B cell (primary cell): ENCODE measurements at regions not wholly inside any gene's neighbourhood (a gene's known extent, or its start where the extent isn't known, plus 50 kb on each side); places are given as distances from the start of the nearest gene placed in this dataset.

Experiments
- ATAC-seq: fragments of 200-7000 bp; cut with Tn5 transposase; one replicate; pipeline ENCODE4 v1.10.0; 2021; ENCODE audit warnings: low read depth, mild to moderate bottlenecking, moderate number of reproducible peaks, moderate library complexity
- CTCF ChIA-PET: fragments of 350-600 bp; sonication (Branson Sonifier 250); formaldehyde crosslinking; loops from one replicate; lab custom pipeline; 2021; ENCODE audit warnings: antibody characterized with exemption, inconsistent platforms; lab: Charles Lee
- POLR2A ChIA-PET: fragments of 350-600 bp; sonication (Branson Sonifier 250); formaldehyde crosslinking; loops from one replicate; lab custom pipeline; 2021; ENCODE audit warnings: antibody characterized with exemption; lab: Charles Lee
- DNase-seq: peaks from one replicate; pipeline ENCODE4 v3.0.0; 2013
- H2AFZ ChIP-seq: 2 replicates; pipeline ENCODE4 v1.6.1; 2012; ENCODE audit warnings: mild to moderate bottlenecking, low read depth, low read length; ENCODE audit not compliant: insufficient read depth, poor library complexity, severe bottlenecking
- H3K27ac ChIP-seq, 2 donors: 1 replicate in 1 of 2; 2 replicates in 1 of 2; pipeline ENCODE4 v1.5.1; 2012 to 2013; ENCODE audit warnings: low read length in 2 of 2, mild to moderate bottlenecking in 2 of 2, moderate library complexity in 1 of 2
- H3K27me3 ChIP-seq, 4 experiments: fragments of 200-600 bp in 1 of 4; sonication (generic) in 1 of 4; replicated peaks in 1 of 4; 1 replicate in 2 of 4; 2 replicates in 2 of 4; pipeline versions ENCODE4 v1.6.1 to v1.7.0; 2013 to 2016; ENCODE audit warnings: low read length in 3 of 4, mild to moderate bottlenecking in 2 of 4, mixed read lengths in 1 of 4, moderate library complexity in 1 of 4; ENCODE audit not compliant: insufficient read depth in 4 of 4, control insufficient read depth in 3 of 4; ENCODE audit errors: control extremely low read depth in 1 of 4
- H3K36me3 ChIP-seq, 2 experiments: replicated peaks in 1 of 2; 1 replicate in 1 of 2; 2 replicates in 1 of 2; pipeline versions ENCODE4 v1.6.1 to v1.7.1; 2013; ENCODE audit warnings: low read length in 1 of 2; ENCODE audit not compliant: insufficient read depth in 2 of 2, control insufficient read depth in 1 of 2; ENCODE audit errors: control extremely low read depth in 1 of 2, extremely low read depth in 1 of 2
- H3K4me1 ChIP-seq, 2 donors: fragments of 200-600 bp in 1 of 2; sonication (generic) in 1 of 2; 1 replicate in 1 of 2; 2 replicates in 1 of 2; pipeline versions ENCODE4 v1.5.1 to v1.6.1; 2013 to 2017; ENCODE audit warnings: low read length in 2 of 2; ENCODE audit not compliant: control insufficient read depth in 2 of 2, insufficient read depth in 2 of 2
- H3K4me2 ChIP-seq: replicated peaks from 2 replicates; pipeline ENCODE3; 2012; ENCODE audit warnings: mild to moderate bottlenecking, low read depth, low read length; ENCODE audit not compliant: poor library complexity, severe bottlenecking
- H3K4me3 ChIP-seq, 5 experiments: fragments of 200-600 bp in 1 of 5; sonication (generic) in 1 of 5; 1 replicate in 3 of 5; 2 replicates in 2 of 5; pipeline versions ENCODE4 v1.5.1 to v1.7.0; 2011 to 2016; ENCODE audit warnings: low read length in 4 of 5, mild to moderate bottlenecking in 4 of 5, low read depth in 2 of 5, control low read depth in 1 of 5, moderate library complexity in 1 of 5; ENCODE audit not compliant: insufficient read depth in 1 of 5; ENCODE audit errors: control extremely low read depth in 1 of 5, extremely low read depth in 1 of 5
- H3K79me2 ChIP-seq: fragments of 200-600 bp; sonication (generic); one replicate; pipeline ENCODE4 v1.6.0; 2016; ENCODE audit warnings: low read length; ENCODE audit not compliant: control insufficient read depth, insufficient read depth
- H3K9ac ChIP-seq: fragments of 200-600 bp; sonication (generic); 2 replicates; pipeline ENCODE4 v1.6.1; 2017; ENCODE audit warnings: mild to moderate bottlenecking, low read length, moderate library complexity
- H3K9me3 ChIP-seq, 3 donors: one replicate each; pipeline versions ENCODE4 v1.6.1 to v1.7.1; 2013; ENCODE audit warnings: low read length in 2 of 3; ENCODE audit not compliant: control insufficient read depth in 2 of 3, insufficient read depth in 1 of 3; ENCODE audit errors: control extremely low read depth in 1 of 3
- H4K20me1 ChIP-seq: 2 replicates; pipeline ENCODE4 v1.6.0; 2012; ENCODE audit warnings: mild to moderate bottlenecking, low read length; ENCODE audit not compliant: insufficient read depth, control insufficient read depth, poor library complexity, severe bottlenecking
- H3K27ac Mint-ChIP-seq: one replicate; pipeline ENCODE4 v1.8.0; 2021; ENCODE audit warnings: mixed read lengths
- H3K27me3 Mint-ChIP-seq: one replicate; pipeline ENCODE4 v1.8.0; 2021; ENCODE audit warnings: mixed read lengths
- H3K4me1 Mint-ChIP-seq: one replicate; pipeline ENCODE4 v1.8.0; 2021; ENCODE audit warnings: mixed read lengths
- H3K4me3 Mint-ChIP-seq: one replicate; pipeline ENCODE4 v1.8.0; 2021; ENCODE audit warnings: mixed read lengths
- H3K9me3 Mint-ChIP-seq: one replicate; pipeline ENCODE4 v1.8.0; 2022; ENCODE audit warnings: mixed read lengths; ENCODE audit not compliant: insufficient read depth
- EZH2 ChIP-seq: IDR thresholded peaks from 2 replicates; pipeline ENCODE4 v1.6.1; 2012; ENCODE audit warnings: borderline replicate concordance, low read depth, mild to moderate bottlenecking, moderate library complexity, low read length; ENCODE audit not compliant: insufficient read depth, poor library complexity, severe bottlenecking
- WGBS: methylation state at CpG from one replicate; pipeline ENCODE4 v1.1.5; 2013; ENCODE audit warnings: missing lambda C conversion rate; ENCODE audit not compliant: insufficient coverage; 5-methylcytosine and 5-hydroxymethylcytosine counted together
- intact Hi-C: fragments of 100-400 bp; cut with micrococcal nuclease; formaldehyde crosslinking; loops from one replicate; pipeline ENCODE4 v1.10.0; 2022
- TF ChIP-seq, protein P1 (sequence below): fragments of 200-600 bp; IDR thresholded peaks from one replicate; pipeline ENCODE4 v1.8.0; 2022; ENCODE audit warnings: antibody characterized with exemption, mild to moderate bottlenecking

DNA sequence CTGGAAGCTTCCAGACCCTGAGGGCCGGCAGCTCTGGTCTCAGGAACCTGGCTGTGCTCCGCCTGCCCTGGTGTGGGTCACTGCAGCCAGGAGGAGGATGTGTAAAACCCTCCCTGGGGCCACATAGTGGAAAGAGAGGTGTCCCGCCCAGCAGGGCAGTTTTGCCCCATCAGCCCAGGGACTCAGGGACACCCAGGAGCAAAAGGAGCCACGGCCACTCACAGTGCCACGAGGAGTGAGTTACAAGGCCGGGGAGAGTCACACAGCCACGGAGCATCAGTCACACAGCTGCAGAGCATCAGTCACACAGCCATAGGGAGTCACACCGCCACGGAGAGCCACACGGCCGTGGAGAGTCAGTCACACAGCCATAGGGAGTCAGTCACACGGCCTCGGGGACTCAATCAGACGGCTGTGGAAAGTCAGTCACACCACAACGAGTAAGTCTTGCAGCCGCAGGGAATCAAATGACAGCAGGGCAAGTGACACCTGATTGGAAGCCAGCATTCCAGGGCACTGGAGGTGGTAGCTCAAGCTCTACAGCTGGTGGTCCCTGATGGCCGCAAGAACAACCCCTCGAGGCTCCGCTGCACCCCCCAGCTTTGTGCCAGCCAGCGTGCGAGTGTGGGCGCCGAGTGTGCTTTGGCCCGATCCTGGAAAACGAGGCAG, 60.9 kb downstream of the DLL1 start:
- 90% methylated on average over 25 of the region's 25 CpGs for WGBS
- intact Hi-C loops: no loop called here
- no peaks in the 10 kb centered on the region for H3K27me3 ChIP-seq
- ChIA-PET POLR2A (no interaction called here), CTCF (no interaction called here)
- no peak overlapping the region for H2AFZ ChIP-seq
- H3K4me1 ChIP-seq: no peaks in the 10 kb centered on the region
- no peaks in the 10 kb centered on the region for H3K9me3 Mint-ChIP-seq
- TF ChIP-seq, protein P1, sequence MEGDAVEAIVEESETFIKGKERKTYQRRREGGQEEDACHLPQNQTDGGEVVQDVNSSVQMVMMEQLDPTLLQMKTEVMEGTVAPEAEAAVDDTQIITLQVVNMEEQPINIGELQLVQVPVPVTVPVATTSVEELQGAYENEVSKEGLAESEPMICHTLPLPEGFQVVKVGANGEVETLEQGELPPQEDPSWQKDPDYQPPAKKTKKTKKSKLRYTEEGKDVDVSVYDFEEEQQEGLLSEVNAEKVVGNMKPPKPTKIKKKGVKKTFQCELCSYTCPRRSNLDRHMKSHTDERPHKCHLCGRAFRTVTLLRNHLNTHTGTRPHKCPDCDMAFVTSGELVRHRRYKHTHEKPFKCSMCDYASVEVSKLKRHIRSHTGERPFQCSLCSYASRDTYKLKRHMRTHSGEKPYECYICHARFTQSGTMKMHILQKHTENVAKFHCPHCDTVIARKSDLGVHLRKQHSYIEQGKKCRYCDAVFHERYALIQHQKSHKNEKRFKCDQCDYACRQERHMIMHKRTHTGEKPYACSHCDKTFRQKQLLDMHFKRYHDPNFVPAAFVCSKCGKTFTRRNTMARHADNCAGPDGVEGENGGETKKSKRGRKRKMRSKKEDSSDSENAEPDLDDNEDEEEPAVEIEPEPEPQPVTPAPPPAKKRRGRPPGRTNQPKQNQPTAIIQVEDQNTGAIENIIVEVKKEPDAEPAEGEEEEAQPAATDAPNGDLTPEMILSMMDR: no peak
- TF ChIP-seq EZH2: no peak
- ATAC-seq (no peak), DNase-seq (no peak)
- no peaks in the 10 kb centered on the region for H3K9me3 ChIP-seq
- no peak overlapping the region for H3K4me2 ChIP-seq
- no peaks in the 10 kb centered on the region for H3K27me3 Mint-ChIP-seq
- H3K79me2 ChIP-seq: no peaks in the 10 kb centered on the region
- no peak overlapping the region for H3K27ac Mint-ChIP-seq
- H3K9ac ChIP-seq: no peak overlapping the region
- H3K4me1 Mint-ChIP-seq: no peaks in the 10 kb centered on the region
- H4K20me1 ChIP-seq: no peaks in the 10 kb centered on the region
- no peak overlapping the region for H3K4me3 ChIP-seq
- H3K36me3 ChIP-seq: no peaks in the 10 kb centered on the region
- H3K4me3 Mint-ChIP-seq: no peak overlapping the region
- no peak overlapping the region for H3K27ac ChIP-seq

- H3K27me3 ChIP-seq: no peaks in the 10 kb centered on the region
- no peak overlapping the region for H3K27ac ChIP-seq
- H4K20me1 ChIP-seq: no peaks in the 10 kb centered on the region
- POLR2A ChIA-PET: no interaction called here
- H3K27ac Mint-ChIP-seq: no peak overlapping the region
- 96% methylated on average over 15 of the region's 15 CpGs for WGBS
- no peak for ATAC-seq
- no peak for DNase-seq
- CTCF ChIA-PET: no interaction called here
- H3K4me2 ChIP-seq: no peak overlapping the region
- no peaks in the 10 kb centered on the region for H3K9me3 ChIP-seq
- H3K4me1 Mint-ChIP-seq: no peaks in the 10 kb centered on the region
- H3K36me3 ChIP-seq: no peaks in the 10 kb centered on the region
- no peaks in the 10 kb centered on the region for H3K27me3 Mint-ChIP-seq
- H3K9ac ChIP-seq: no peak overlapping the region
- no peak overlapping the region for H2AFZ ChIP-seq
- H3K9me3 Mint-ChIP-seq: no peaks in the 10 kb centered on the region
- intact Hi-C loops: no loop called here
- H3K4me1 ChIP-seq: no peaks in the 10 kb centered on the region
- no peak overlapping the region for H3K4me3 ChIP-seq
- H3K79me2 ChIP-seq: no peaks in the 10 kb centered on the region
- TF ChIP-seq, protein P1: no peak
- no peak for TF ChIP-seq EZH2
- H3K4me3 Mint-ChIP-seq: no peak overlapping the region
Observed at GRCh38 chr6:170229396-170229795, 61.5 kb downstream of the DLL1 start.
